Mammary epithelial cell (primary cell): ENCODE measurements at regions not wholly inside any gene's neighbourhood (a gene's known extent, or its start where the extent isn't known, plus 50 kb on each side); places are given as distances from the start of the nearest gene placed in this dataset.

Experiments used
- EZH2 ChIP-seq: IDR thresholded peaks from 2 replicates; pipeline ENCODE4 v1.6.1; 2012; ENCODE audit warnings: low read length, inconsistent platforms, borderline replicate concordance
- TF ChIP-seq, protein P1 (sequence below), 2 donors: IDR thresholded peaks in 1 of 2; conservative IDR thresholded peaks in 1 of 2; 2 replicates each; pipeline ENCODE4 v1.5.1; 2011 to 2012; ENCODE audit warnings: inconsistent platforms in 2 of 2, low read length in 2 of 2, mild to moderate bottlenecking in 2 of 2, control low read depth in 1 of 2, low read depth in 1 of 2; ENCODE audit not compliant: insufficient read depth in 1 of 2; ENCODE audit errors: extremely low read depth in 1 of 2

DNA sequence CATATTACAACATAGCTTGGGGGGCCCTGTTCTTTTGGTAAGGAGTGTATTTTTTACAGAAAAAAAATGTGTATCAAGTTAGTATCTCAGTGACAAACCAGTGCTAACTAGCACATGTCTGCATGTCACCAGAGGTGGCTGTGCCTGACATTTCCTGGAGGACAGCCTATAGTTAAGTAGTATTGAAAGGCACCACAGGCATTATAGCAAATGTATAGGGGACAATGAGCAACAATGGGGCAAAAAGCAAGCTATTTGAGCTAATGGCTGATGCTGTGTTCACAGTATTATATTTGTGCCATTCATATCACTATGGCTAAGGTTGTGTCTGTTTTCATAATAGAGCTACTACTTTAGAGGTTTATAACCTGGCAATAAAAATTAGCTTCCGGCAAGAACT is 1644.0 kb downstream of the MAT2B start:
- TF ChIP-seq, protein P1, sequence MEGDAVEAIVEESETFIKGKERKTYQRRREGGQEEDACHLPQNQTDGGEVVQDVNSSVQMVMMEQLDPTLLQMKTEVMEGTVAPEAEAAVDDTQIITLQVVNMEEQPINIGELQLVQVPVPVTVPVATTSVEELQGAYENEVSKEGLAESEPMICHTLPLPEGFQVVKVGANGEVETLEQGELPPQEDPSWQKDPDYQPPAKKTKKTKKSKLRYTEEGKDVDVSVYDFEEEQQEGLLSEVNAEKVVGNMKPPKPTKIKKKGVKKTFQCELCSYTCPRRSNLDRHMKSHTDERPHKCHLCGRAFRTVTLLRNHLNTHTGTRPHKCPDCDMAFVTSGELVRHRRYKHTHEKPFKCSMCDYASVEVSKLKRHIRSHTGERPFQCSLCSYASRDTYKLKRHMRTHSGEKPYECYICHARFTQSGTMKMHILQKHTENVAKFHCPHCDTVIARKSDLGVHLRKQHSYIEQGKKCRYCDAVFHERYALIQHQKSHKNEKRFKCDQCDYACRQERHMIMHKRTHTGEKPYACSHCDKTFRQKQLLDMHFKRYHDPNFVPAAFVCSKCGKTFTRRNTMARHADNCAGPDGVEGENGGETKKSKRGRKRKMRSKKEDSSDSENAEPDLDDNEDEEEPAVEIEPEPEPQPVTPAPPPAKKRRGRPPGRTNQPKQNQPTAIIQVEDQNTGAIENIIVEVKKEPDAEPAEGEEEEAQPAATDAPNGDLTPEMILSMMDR (conservative IDR thresholded peaks at IDR 0.05 in 1 of 2, IDR thresholded peaks at IDR 0.05 in 1 of 2; ENCODE audit: extremely low read depth in 1 of 2, insufficient read depth in 1 of 2, low read depth in 1 of 2, low read length in 2 of 2): no peak
- TF ChIP-seq EZH2: no peak
